Transverse colon (tissue), 4 donors: ENCODE measurements at regions not wholly inside any gene's neighbourhood (a gene's known extent, or its start where the extent isn't known, plus 50 kb on each side); places are given as distances from the start of the nearest gene placed in this dataset.

Source experiments
- DNase-seq: peaks from one replicate; pipeline ENCODE4 v3.0.0-alpha.2; 2019
- H3K27ac ChIP-seq, 4 donors: fragments of 200-600 bp; sonication (generic); 2 replicates each; pipeline ENCODE4 v1.5.1; 2016 to 2018; ENCODE audit warnings: inconsistent platforms in 4 of 4
- H3K27me3 ChIP-seq: fragments of 200-600 bp; sonication (generic); 2 replicates; pipeline ENCODE4 v1.5.1; 2017; ENCODE audit warnings: inconsistent platforms
- H3K36me3 ChIP-seq, 4 donors: fragments of 200-600 bp; sonication (generic); 2 replicates each; pipeline ENCODE4 v1.5.1; 2017 to 2019; ENCODE audit warnings: inconsistent platforms in 4 of 4
- H3K4me1 ChIP-seq, 4 donors: fragments of 200-600 bp; sonication (generic); 2 replicates each; pipeline ENCODE4 v1.5.1; 2017 to 2020; ENCODE audit warnings: inconsistent platforms in 4 of 4
- H3K4me3 ChIP-seq, 4 donors: fragments of 200-600 bp; sonication (generic); 1 replicate in 1 of 4; 2 replicates in 3 of 4; pipeline versions ENCODE4 v1.5.1 to v1.6.1; 2017 to 2019; ENCODE audit warnings: inconsistent platforms in 4 of 4
- H3K9me3 ChIP-seq, 2 donors: fragments of 200-600 bp; sonication (generic); 2 replicates each; pipeline ENCODE4 v1.5.1; 2017 to 2019; ENCODE audit warnings: inconsistent platforms in 2 of 2
- CTCF ChIP-seq, 5 experiments: fragments of 200-600 bp in 3 of 5; fragments of 450-650 bp in 2 of 5; sonication (generic) in 3 of 5; IDR thresholded peaks; 1 replicate in 2 of 5; 2 replicates in 3 of 5; pipeline ENCODE4 v1.5.1; 2016 to 2017; ENCODE audit warnings: antibody characterized with exemption in 5 of 5, inconsistent platforms in 3 of 5, mild to moderate bottlenecking in 2 of 5, moderate library complexity in 1 of 5
- EP300 ChIP-seq: sonication (generic); formaldehyde crosslinking; IDR thresholded peaks from one replicate; pipeline ENCODE4 v1.6.1; 2017; ENCODE audit warnings: antibody characterized with exemption, low read depth
- POLR2A ChIP-seq: fragments of 450-650 bp; IDR thresholded peaks from one replicate; pipeline ENCODE4 v1.6.1; 2016; ENCODE audit warnings: antibody characterized with exemption, mild to moderate bottlenecking, moderate library complexity
- POLR2AphosphoS5 ChIP-seq, 3 donors: sonication (generic); formaldehyde crosslinking; IDR thresholded peaks; one replicate each; pipeline ENCODE4 v1.6.1; 2016; ENCODE audit warnings: antibody characterized with exemption in 3 of 3
- WGBS, 2 donors: methylation state at CpG; one replicate each; pipeline ENCODE4 v1.1.5; 2018; ENCODE audit warnings: low coverage in 1 of 2; 5-methylcytosine and 5-hydroxymethylcytosine counted together
- in situ Hi-C, 4 donors: fragments of 200-750 bp; cut with MboI; loops; one replicate each; pipeline versions ENCODE4 v1.15.0 to v1.15.1; 2017; ENCODE audit warnings: low sequenced_read_pairs in 3 of 4, low pct_ligation_motif_present in 1 of 4, low pct_unique_long_range_greater_than_20kb in 1 of 4
- intact Hi-C: fragments of 100-400 bp; cut with DNase I; formaldehyde crosslinking; loops from one replicate; pipeline ENCODE4 v1.15.1; 2023; ENCODE audit warnings: low total_unique reads

GRCh38 chr1:42014823-42015222, 96.1 kb upstream of the HIVEP3 start:
- intact Hi-C loops (no loop called here), in situ Hi-C loops (no loop called here)
- TF ChIP-seq CTCF (IDR thresholded peaks at IDR 0.05) (no peak), POLR2AphosphoS5 (IDR thresholded peaks at IDR 0.05) (no peak), POLR2A (no peak), EP300 (no peak)
- Histone ChIP-seq H3K27me3 (no peaks in the 10 kb centered on the region), H3K36me3 (no peaks in the 10 kb centered on the region), H3K4me3 (no peak overlapping the region), H3K27ac (no peak overlapping the region), H3K4me1 (peaks cover 0 to 13% (median 5%) of the 10 kb centered on the region in 4 donors), H3K9me3 (peaks cover 0 to 6% of the 10 kb centered on the region in 2 donors)
- DNase-seq, result no peak
- WGBS, 2 donors, result 67 to 83% methylated on average over 1 to 3 of the region's 3 CpGs

DNA sequence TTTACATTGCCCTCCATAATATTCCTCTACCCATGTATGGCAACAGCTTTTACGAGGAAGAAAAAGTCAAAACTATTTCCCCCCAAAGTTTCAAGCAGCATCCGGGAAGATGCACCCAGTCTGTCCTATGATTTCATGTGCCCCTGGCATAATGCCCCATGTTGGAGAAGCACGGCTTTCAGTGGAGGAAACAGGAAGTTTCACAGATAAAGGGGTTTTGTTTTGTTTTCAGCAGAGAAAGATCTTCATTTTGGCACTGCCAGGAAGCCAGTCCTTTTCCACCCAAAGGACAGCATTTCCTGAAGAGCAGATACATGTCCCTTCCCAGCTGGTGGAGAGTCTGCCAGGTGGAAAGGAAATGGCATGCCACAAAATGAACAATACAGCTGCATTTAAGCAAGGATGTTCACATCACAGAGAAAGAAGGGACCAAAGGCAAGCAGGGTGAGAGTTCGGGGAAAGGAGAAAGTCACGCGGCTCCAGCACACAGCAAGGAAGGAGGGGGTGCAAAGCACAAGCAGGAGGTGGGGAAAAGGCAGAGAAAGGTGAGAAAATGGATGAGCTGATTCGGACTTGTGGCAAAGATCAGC, 95.3 kb upstream of the HIVEP3 start:
- in situ Hi-C loops, result no loop called here
- WGBS, 2 donors, result 72 to 74% methylated on average over 7 of the region's 7 CpGs
- H3K4me3 ChIP-seq, result no peak overlapping the region
- peaks cover 0 to 6% of the 10 kb centered on the region in 2 donors for H3K9me3 ChIP-seq
- no peak overlapping the region for H3K27ac ChIP-seq
- intact Hi-C loops, result no loop called here
- TF ChIP-seq POLR2AphosphoS5 (IDR thresholded peaks at IDR 0.05) (no peak), POLR2A (no peak), EP300 (no peak), CTCF (IDR thresholded peaks at IDR 0.05) (no peak)
- H3K4me1 ChIP-seq, result peaks cover 0 to 13% (median 5%) of the 10 kb centered on the region in 4 donors
- H3K27me3 ChIP-seq, result no peaks in the 10 kb centered on the region
- no peak for DNase-seq
- no peaks in the 10 kb centered on the region for H3K36me3 ChIP-seq

- Histone ChIP-seq H3K9me3 (no peaks in the 10 kb centered on the region), H3K27ac (peak overlapping the region in 2 of 4 donors; percentile 12 to 29), H3K4me3 (no peak overlapping the region), H3K36me3 (no peaks in the 10 kb centered on the region), H3K27me3 (no peaks in the 10 kb centered on the region), H3K4me1 (peaks cover 0 to 13% (median 5%) of the 10 kb centered on the region in 4 donors)
- TF ChIP-seq POLR2AphosphoS5 (IDR thresholded peaks at IDR 0.05) (peak in 1 of 3 donors; percentile 22), CTCF (IDR thresholded peaks at IDR 0.05) (no peak)
- intact Hi-C loops, result no loop called here
- WGBS, 2 donors, result 33% methylated on average over 1 of the region's 1 CpG; no CpG with 5 or more reads in 1 of the 2 donors
- DNase-seq, result peak; percentile 23
- in situ Hi-C loops, result no loop called here
Observed at GRCh38 chr1:42012852-42013251, 94.1 kb upstream of the HIVEP3 start.

- in situ Hi-C loops (no loop called here), intact Hi-C loops (no loop called here)
- no peaks in the 10 kb centered on the region for H3K27me3 ChIP-seq
- H3K4me3 ChIP-seq, result no peak overlapping the region
- no peaks in the 10 kb centered on the region for H3K36me3 ChIP-seq
- DNase-seq, result no peak
- no peaks in the 10 kb centered on the region for H3K9me3 ChIP-seq
- TF ChIP-seq POLR2AphosphoS5 (IDR thresholded peaks at IDR 0.05) (no peak), POLR2A (no peak), CTCF (IDR thresholded peaks at IDR 0.05) (no peak), EP300 (no peak)
- H3K27ac ChIP-seq, result no peak overlapping the region
- H3K4me1 ChIP-seq, result peaks cover 0 to 13% (median 5%) of the 10 kb centered on the region in 4 donors
Observed at GRCh38 chr1:42010381-42010780, 91.7 kb upstream of the HIVEP3 start.
